ENCODE measurements at regions not wholly inside any gene's neighbourhood (a gene's known extent, or its start where the extent isn't known, plus 50 kb on each side); places are given as distances from the start of the nearest gene placed in this dataset.
"Not testable (repeated sequence)": the region's sequence is repeated elsewhere in the genome, so short reads cannot be mapped to it uniquely, and the experiment has no call there.

DNA sequence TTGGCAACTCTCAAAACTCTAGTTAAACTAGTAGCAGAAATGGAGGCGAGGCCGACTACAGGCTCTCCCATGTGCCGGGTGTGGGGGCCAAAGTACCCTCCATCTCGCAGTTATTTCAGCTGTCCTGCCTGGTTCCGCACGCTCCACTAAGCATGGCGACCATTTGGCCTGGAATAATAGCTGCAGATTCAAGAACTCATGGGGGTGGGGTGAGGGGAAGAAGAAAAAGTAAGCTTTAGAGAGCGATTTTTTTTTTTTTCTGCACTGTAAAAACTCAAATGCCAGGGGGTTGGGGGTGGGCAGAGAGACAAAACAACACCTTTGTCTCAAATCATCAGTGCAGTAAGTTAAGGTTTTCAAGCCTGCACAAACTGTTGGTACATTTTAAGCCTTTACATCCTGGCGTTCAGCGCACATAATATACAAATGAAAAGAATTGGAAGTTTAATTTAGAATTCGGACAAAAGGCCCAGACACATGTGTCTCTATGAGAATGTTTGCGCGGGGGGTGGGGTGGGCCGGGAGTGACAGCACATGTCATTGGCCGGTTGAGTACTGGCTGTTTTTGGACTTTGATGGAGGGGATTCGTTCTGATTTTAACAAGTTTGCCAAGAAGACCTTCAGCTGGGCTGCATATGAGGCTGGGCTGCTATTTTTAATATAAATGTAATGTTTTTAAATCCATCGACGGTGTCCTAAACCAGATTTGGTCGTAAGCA is 694.7 kb upstream of the SALL1 start:
- ChIA-PET CTCF (ENCODE audit: partially characterized antibody) (no interaction called here), POLR2A (ENCODE audit: partially characterized antibody) (no interaction called here)
- Mint-ChIP-seq H3K4me3 (no peak overlapping the region), H3K36me3 (no peaks in the 10 kb centered on the region), H3K9me3 (peaks cover 2 to 14% (median 5%) of the 10 kb centered on the region in 8 donors), H3K27me3 (no peaks in the 10 kb centered on the region), H3K4me1 (no peaks in the 10 kb centered on the region), H3K27ac (no peak overlapping the region)
- no peaks in the 10 kb centered on the region for H3K36me3 ChIP-seq (ENCODE audit: insufficient read depth, low read length)
- no peaks in the 10 kb centered on the region for H3K4me1 ChIP-seq (ENCODE audit: insufficient read depth, low read length)
- no peaks in the 10 kb centered on the region for H3K27me3 ChIP-seq (ENCODE audit: insufficient read depth, low read length)
- no peak overlapping the region for H3K4me3 ChIP-seq (ENCODE audit: low read length in 2 of 2)
- no peaks in the 10 kb centered on the region for H3K9me3 ChIP-seq (ENCODE audit: control insufficient read depth in 1 of 2, low read length in 2 of 2)
- no peak for DNase-seq
- H3K27ac ChIP-seq (ENCODE audit: low read depth, low read length), result no peak overlapping the region
- intact Hi-C loops (cut with micrococcal nuclease), result no loop called here

DNA sequence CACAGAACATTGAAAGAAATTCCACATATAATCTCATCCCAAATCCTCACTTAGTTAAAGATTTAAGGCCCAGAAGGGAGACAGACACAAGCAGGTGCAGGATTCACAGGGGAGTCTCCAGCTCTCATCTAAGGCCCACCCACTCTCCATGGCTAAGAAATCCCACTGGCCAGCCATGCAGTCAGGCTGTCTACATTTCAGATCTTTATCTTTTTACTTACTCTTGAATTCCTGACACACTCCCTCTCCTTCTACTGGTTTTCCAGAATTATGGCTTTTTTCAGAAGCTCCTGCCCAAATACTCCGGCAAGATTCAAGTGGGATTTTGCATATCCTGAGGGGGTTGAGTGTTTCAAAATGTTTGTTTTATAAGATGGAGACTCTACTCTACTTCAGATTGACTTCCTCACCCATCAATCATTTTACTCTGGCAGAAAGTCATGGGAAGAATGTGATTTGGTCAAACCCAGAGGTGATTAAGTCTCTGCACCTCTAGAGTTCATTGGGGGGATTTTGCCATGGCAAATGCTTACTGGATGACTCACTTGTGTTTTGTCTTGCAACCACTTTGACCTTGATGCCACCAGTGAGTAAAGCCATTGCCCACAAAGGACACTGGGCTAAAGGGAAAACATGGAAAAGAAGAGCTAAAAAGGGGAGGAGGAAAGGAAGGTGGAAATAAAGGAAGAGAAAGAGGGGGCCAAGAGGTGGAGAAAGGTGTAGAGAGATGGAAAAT is 688.8 kb upstream of the SALL1 start:
- Mint-ChIP-seq H3K9me3 (peaks cover 0 to 11% (median 3%) of the 10 kb centered on the region in 8 donors), H3K36me3 (no peaks in the 10 kb centered on the region), H3K27me3 (no peaks in the 10 kb centered on the region), H3K27ac (no peak overlapping the region), H3K4me1 (no peaks in the 10 kb centered on the region), H3K4me3 (no peak overlapping the region)
- H3K4me3 ChIP-seq (ENCODE audit: low read length in 2 of 2), result no peak overlapping the region
- H3K27ac ChIP-seq (ENCODE audit: low read depth, low read length), result no peak overlapping the region
- POLR2A ChIA-PET (ENCODE audit: partially characterized antibody), result no interaction called here
- no peak for DNase-seq
- H3K4me1 ChIP-seq (ENCODE audit: insufficient read depth, low read length), result no peaks in the 10 kb centered on the region
- H3K36me3 ChIP-seq (ENCODE audit: insufficient read depth, low read length), result no peaks in the 10 kb centered on the region
- no peaks in the 10 kb centered on the region for H3K27me3 ChIP-seq (ENCODE audit: insufficient read depth, low read length)
- intact Hi-C loops (cut with micrococcal nuclease), result no loop called here
- CTCF ChIA-PET (ENCODE audit: partially characterized antibody), result no interaction called here
- H3K9me3 ChIP-seq (ENCODE audit: control insufficient read depth in 1 of 2, low read length in 2 of 2), result no peaks in the 10 kb centered on the region

DNA sequence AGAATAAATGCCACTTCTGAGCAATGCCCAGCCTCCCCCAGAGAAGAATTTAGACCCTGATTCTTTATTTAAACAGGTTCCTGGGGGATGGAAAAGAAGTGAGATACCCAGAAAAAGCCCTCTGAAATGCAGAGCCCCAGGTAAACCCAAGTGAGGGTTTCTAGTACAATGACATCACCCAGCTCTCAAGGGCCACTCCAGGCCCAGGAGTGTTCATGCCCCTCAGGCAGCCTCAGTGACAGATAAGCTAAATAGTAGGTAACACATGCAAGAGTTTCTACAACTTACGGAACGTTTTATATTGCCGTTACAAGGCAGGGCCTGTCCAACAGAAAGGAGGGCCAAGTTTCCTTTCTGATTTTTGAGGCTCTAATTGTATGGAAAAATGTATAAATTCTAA is 683.7 kb upstream of the SALL1 start:
- no peaks in the 10 kb centered on the region for H3K27me3 Mint-ChIP-seq
- Histone ChIP-seq H3K4me3 (ENCODE audit: low read length in 2 of 2) (no peak overlapping the region), H3K4me1 (ENCODE audit: insufficient read depth, low read length) (no peaks in the 10 kb centered on the region), H3K9me3 (ENCODE audit: control insufficient read depth in 1 of 2, low read length in 2 of 2) (no peaks in the 10 kb centered on the region), H3K27me3 (ENCODE audit: insufficient read depth, low read length) (no peaks in the 10 kb centered on the region), H3K27ac (ENCODE audit: low read depth, low read length) (no peak overlapping the region), H3K36me3 (ENCODE audit: insufficient read depth, low read length) (no peaks in the 10 kb centered on the region)
- H3K4me1 Mint-ChIP-seq, result no peaks in the 10 kb centered on the region
- ChIA-PET POLR2A (ENCODE audit: partially characterized antibody) (no interaction called here), CTCF (ENCODE audit: partially characterized antibody) (no interaction called here)
- intact Hi-C loops (cut with micrococcal nuclease), result no loop called here
- no peaks in the 10 kb centered on the region for H3K36me3 Mint-ChIP-seq
- no peak overlapping the region for H3K4me3 Mint-ChIP-seq
- peaks cover 0 to 11% (median 3%) of the 10 kb centered on the region in 8 donors for H3K9me3 Mint-ChIP-seq
- DNase-seq, result no peak
- H3K27ac Mint-ChIP-seq, result no peak overlapping the region

GRCh38 chr16:51834133-51834532 is 683.1 kb upstream of the SALL1 start:
- POLR2A ChIA-PET (ENCODE audit: partially characterized antibody), result no interaction called here
- Histone ChIP-seq H3K9me3 (ENCODE audit: control insufficient read depth in 1 of 2, low read length in 2 of 2) (no peaks in the 10 kb centered on the region), H3K36me3 (ENCODE audit: insufficient read depth, low read length) (no peaks in the 10 kb centered on the region), H3K27ac (ENCODE audit: low read depth, low read length) (no peak overlapping the region), H3K4me1 (ENCODE audit: insufficient read depth, low read length) (no peaks in the 10 kb centered on the region), H3K27me3 (ENCODE audit: insufficient read depth, low read length) (no peaks in the 10 kb centered on the region), H3K4me3 (ENCODE audit: low read length in 2 of 2) (no peak overlapping the region)
- no peak for DNase-seq
- CTCF ChIA-PET (ENCODE audit: partially characterized antibody), result interaction anchor here (1.2 kb wide), 1 partner anchor 27 kb away, joined by 3 read pairs; no protein-coding TSS in a partner anchor
- H3K27ac Mint-ChIP-seq, result no peak overlapping the region
- intact Hi-C loops (cut with micrococcal nuclease), result no loop called here
- H3K9me3 Mint-ChIP-seq, result peaks cover 0 to 11% (median 3%) of the 10 kb centered on the region in 8 donors
- H3K27me3 Mint-ChIP-seq, result no peaks in the 10 kb centered on the region
- H3K4me3 Mint-ChIP-seq, result no peak overlapping the region
- no peaks in the 10 kb centered on the region for H3K4me1 Mint-ChIP-seq
- H3K36me3 Mint-ChIP-seq, result no peaks in the 10 kb centered on the region

- intact Hi-C loops (cut with micrococcal nuclease), result no loop called here
Measured at GRCh38 chr16:51831595-51832367, 680.7 kb upstream of the SALL1 start.

GRCh38 chr16:51831034-51831433 is 680.0 kb upstream of the SALL1 start:
- intact Hi-C loops (cut with micrococcal nuclease); H3K27me3 Mint-ChIP-seq; H3K4me3 Mint-ChIP-seq; H3K4me1 Mint-ChIP-seq; CTCF ChIA-PET (ENCODE audit: partially characterized antibody); H3K4me3 ChIP-seq (ENCODE audit: low read length in 2 of 2); H3K27ac Mint-ChIP-seq; H3K9me3 ChIP-seq (ENCODE audit: control insufficient read depth in 1 of 2, low read length in 2 of 2); H3K27me3 ChIP-seq (ENCODE audit: insufficient read depth, low read length); H3K36me3 ChIP-seq (ENCODE audit: insufficient read depth, low read length); DNase-seq; H3K36me3 Mint-ChIP-seq; H3K4me1 ChIP-seq (ENCODE audit: insufficient read depth, low read length); H3K27ac ChIP-seq (ENCODE audit: low read depth, low read length); POLR2A ChIA-PET (ENCODE audit: partially characterized antibody): not testable (repeated sequence)
- peaks cover 0 to 11% (median 3%) of the 10 kb centered on the region in 8 donors for H3K9me3 Mint-ChIP-seq

More at GRCh38 chr16:51831595-51832367, 680.7 kb upstream of the SALL1 start:
- H3K9me3 ChIP-seq (ENCODE audit: control insufficient read depth in 1 of 2, low read length in 2 of 2), result no peaks in the 10 kb centered on the region
- DNase-seq, result no peak
- H3K4me3 ChIP-seq (ENCODE audit: low read length in 2 of 2), result no peak overlapping the region
- Mint-ChIP-seq H3K4me1 (no peaks in the 10 kb centered on the region), H3K36me3 (no peaks in the 10 kb centered on the region), H3K27ac (no peak overlapping the region), H3K27me3 (no peaks in the 10 kb centered on the region), H3K9me3 (peaks cover 0 to 11% (median 3%) of the 10 kb centered on the region in 8 donors), H3K4me3 (no peak overlapping the region)
- no peaks in the 10 kb centered on the region for H3K4me1 ChIP-seq (ENCODE audit: insufficient read depth, low read length)
- H3K36me3 ChIP-seq (ENCODE audit: insufficient read depth, low read length), result no peaks in the 10 kb centered on the region
- no peak overlapping the region for H3K27ac ChIP-seq (ENCODE audit: low read depth, low read length)
- POLR2A ChIA-PET (ENCODE audit: partially characterized antibody), result no interaction called here
- CTCF ChIA-PET (ENCODE audit: partially characterized antibody), result no interaction called here
- H3K27me3 ChIP-seq (ENCODE audit: insufficient read depth, low read length), result no peaks in the 10 kb centered on the region

- Histone ChIP-seq H3K9me3 (ENCODE audit: control insufficient read depth in 1 of 2, low read length in 2 of 2) (no peaks in the 10 kb centered on the region), H3K4me3 (ENCODE audit: low read length in 2 of 2) (no peak overlapping the region), H3K27ac (ENCODE audit: low read depth, low read length) (no peak overlapping the region), H3K4me1 (ENCODE audit: insufficient read depth, low read length) (no peaks in the 10 kb centered on the region), H3K27me3 (ENCODE audit: insufficient read depth, low read length) (no peaks in the 10 kb centered on the region), H3K36me3 (ENCODE audit: insufficient read depth, low read length) (no peaks in the 10 kb centered on the region)
- intact Hi-C loops (cut with micrococcal nuclease), result no loop called here
- H3K9me3 Mint-ChIP-seq, result peaks cover 0 to 4% (median under 1%) of the 10 kb centered on the region in 8 donors
- no peak overlapping the region for H3K4me3 Mint-ChIP-seq
- no peaks in the 10 kb centered on the region for H3K36me3 Mint-ChIP-seq
- DNase-seq, result no peak
- H3K27ac Mint-ChIP-seq, result no peak overlapping the region
- ChIA-PET POLR2A (ENCODE audit: partially characterized antibody) (no interaction called here), CTCF (ENCODE audit: partially characterized antibody) (no interaction called here)
- no peaks in the 10 kb centered on the region for H3K4me1 Mint-ChIP-seq
- H3K27me3 Mint-ChIP-seq, result no peaks in the 10 kb centered on the region
Measured at GRCh38 chr16:51825779-51826178, 674.7 kb upstream of the SALL1 start.

All from CD4-positive, alpha-beta memory T cell (primary cell).